Caco-2 (cell line): ENCODE measurements at regions not wholly inside any gene's neighbourhood (a gene's known extent, or its start where the extent isn't known, plus 50 kb on each side); places are given as distances from the start of the nearest gene placed in this dataset.
A peak's percentile ranks its signal among the peaks of the same experiment; 100 is the strongest.
"Not testable (repeated sequence)": the region's sequence is repeated elsewhere in the genome, so short reads cannot be mapped to it uniquely, and the experiment has no call there.

Experiments
- BruUV-seq: library from RNA; stranded (reverse); fragments of 400-500 nt; replicated peaks from 2 replicates; lab custom pipeline; 2021; lab: Mats Ljungman, UMichigan
- CTCF ChIA-PET: fragments of 300-600 bp; sonication (Branson Sonifier 250); formaldehyde crosslinking; loops from one replicate; lab custom pipeline; 2022; ENCODE audit warnings: antibody characterized with exemption; lab: Charles Lee
- POLR2A ChIA-PET: fragments of 300-600 bp; sonication (Branson Sonifier 250); formaldehyde crosslinking; loops from one replicate; lab custom pipeline; 2022; ENCODE audit warnings: antibody characterized with exemption; lab: Charles Lee
- DNase-seq, 2 experiments: peaks; one replicate each; pipeline versions ENCODE4 v3.0.0 to v3.0.0-alpha.2; 2020 to 2022
- H3K27me3 ChIP-seq: replicated peaks from 2 replicates; pipeline ENCODE4 v1.6.0; 2011; ENCODE audit warnings: low read length; ENCODE audit not compliant: control insufficient read depth, insufficient read depth
- H3K36me3 ChIP-seq: 2 replicates; pipeline ENCODE4 v1.5.1; 2011; ENCODE audit warnings: low read length; ENCODE audit not compliant: control insufficient read depth, insufficient read depth
- H3K4me1 ChIP-seq: fragments of 250-450 bp; sonication (Bioruptor Pico); 2 replicates; pipeline ENCODE4 v1.5.1; 2020; ENCODE audit warnings: mild to moderate bottlenecking
- H3K4me3 ChIP-seq: 2 replicates; pipeline ENCODE4 v1.5.1; 2011; ENCODE audit warnings: low read depth, mild to moderate bottlenecking, control low read depth, low read length
- H3K9me3 ChIP-seq: fragments of 250-450 bp; sonication (Bioruptor Pico); 2 replicates; pipeline ENCODE4 v1.5.1; 2020; ENCODE audit warnings: mild to moderate bottlenecking, moderate library complexity
- H3K27ac Mint-ChIP-seq: one replicate; pipeline ENCODE4 v1.8.0; 2022; ENCODE audit warnings: mixed read lengths; ENCODE audit not compliant: unreplicated experiment
- H3K27me3 Mint-ChIP-seq: one replicate; pipeline ENCODE4 v1.8.0; 2022; ENCODE audit warnings: mixed read lengths; ENCODE audit not compliant: insufficient read depth, unreplicated experiment
- H3K36me3 Mint-ChIP-seq: one replicate; pipeline ENCODE4 v1.8.0; 2022; ENCODE audit warnings: mild to moderate bottlenecking, mixed read lengths; ENCODE audit not compliant: insufficient read depth, unreplicated experiment
- H3K4me1 Mint-ChIP-seq: one replicate; pipeline ENCODE4 v1.8.0; 2022; ENCODE audit warnings: low read depth, mixed read lengths; ENCODE audit not compliant: unreplicated experiment
- H3K4me3 Mint-ChIP-seq: one replicate; pipeline ENCODE4 v1.8.0; 2022; ENCODE audit warnings: mild to moderate bottlenecking, moderate library complexity, mixed read lengths; ENCODE audit not compliant: unreplicated experiment
- H3K9me3 Mint-ChIP-seq: one replicate; pipeline ENCODE4 v1.8.0; 2022; ENCODE audit warnings: mixed read lengths; ENCODE audit not compliant: unreplicated experiment
- intact Hi-C: fragments of 100-400 bp; cut with micrococcal nuclease; formaldehyde crosslinking; loops from one replicate; pipeline ENCODE4 v1.10.0; 2022; ENCODE audit not compliant: unreplicated experiment

GRCh38 chr21:5975719-5976118, 4545.7 kb upstream of the TPTE start:
- H3K4me3 ChIP-seq, H3K27ac Mint-ChIP-seq, H3K9me3 Mint-ChIP-seq, H3K27me3 ChIP-seq, BruUV-seq, H3K9me3 ChIP-seq, H3K4me1 Mint-ChIP-seq, H3K4me1 ChIP-seq, intact Hi-C loops, H3K4me3 Mint-ChIP-seq, CTCF ChIA-PET, DNase-seq, H3K27me3 Mint-ChIP-seq, POLR2A ChIA-PET, H3K36me3 ChIP-seq, H3K36me3 Mint-ChIP-seq: not testable (repeated sequence)

GRCh38 chr21:5997586-5997985, 4523.8 kb upstream of the TPTE start:
- H3K9me3 ChIP-seq, H3K4me3 ChIP-seq, intact Hi-C loops, H3K4me1 ChIP-seq, H3K4me1 Mint-ChIP-seq, CTCF ChIA-PET, BruUV-seq, H3K27me3 Mint-ChIP-seq, POLR2A ChIA-PET, H3K27me3 ChIP-seq, H3K36me3 ChIP-seq, H3K9me3 Mint-ChIP-seq, DNase-seq, H3K36me3 Mint-ChIP-seq, H3K27ac Mint-ChIP-seq, H3K4me3 Mint-ChIP-seq: not testable (repeated sequence)

- H3K27me3 ChIP-seq, H3K27ac Mint-ChIP-seq, POLR2A ChIA-PET, intact Hi-C loops, H3K9me3 Mint-ChIP-seq, H3K4me3 Mint-ChIP-seq, H3K27me3 Mint-ChIP-seq, H3K4me1 ChIP-seq, CTCF ChIA-PET, H3K4me1 Mint-ChIP-seq, H3K4me3 ChIP-seq, BruUV-seq, H3K9me3 ChIP-seq, DNase-seq, H3K36me3 ChIP-seq, H3K36me3 Mint-ChIP-seq: not testable (repeated sequence)
These were observed 4505.8 kb upstream of the TPTE start for GRCh38 chr21:6015422-6016057.

- CTCF ChIA-PET, H3K27me3 Mint-ChIP-seq, H3K27ac Mint-ChIP-seq, H3K4me3 ChIP-seq, H3K36me3 ChIP-seq, H3K4me1 Mint-ChIP-seq, H3K9me3 Mint-ChIP-seq, H3K36me3 Mint-ChIP-seq, DNase-seq, POLR2A ChIA-PET, BruUV-seq, H3K4me1 ChIP-seq, H3K27me3 ChIP-seq, H3K4me3 Mint-ChIP-seq, H3K9me3 ChIP-seq, intact Hi-C loops: not testable (repeated sequence)
These were observed 4500.9 kb upstream of the TPTE start for GRCh38 chr21:6020460-6020859.

GRCh38 chr21:6020953-6021716, 4500.2 kb upstream of the TPTE start:
- CTCF ChIA-PET, H3K9me3 Mint-ChIP-seq, H3K4me3 Mint-ChIP-seq, H3K27me3 Mint-ChIP-seq, H3K27ac Mint-ChIP-seq, POLR2A ChIA-PET, H3K27me3 ChIP-seq, H3K36me3 Mint-ChIP-seq, H3K36me3 ChIP-seq, DNase-seq, H3K4me1 Mint-ChIP-seq, H3K4me1 ChIP-seq, H3K4me3 ChIP-seq, intact Hi-C loops, H3K9me3 ChIP-seq: not testable (repeated sequence)
- TSS peak; percentile 25 for BruUV-seq

- H3K4me1 ChIP-seq, DNase-seq, CTCF ChIA-PET, H3K36me3 Mint-ChIP-seq, H3K27me3 Mint-ChIP-seq, H3K4me3 ChIP-seq, H3K36me3 ChIP-seq, H3K27me3 ChIP-seq, H3K4me3 Mint-ChIP-seq, intact Hi-C loops, H3K9me3 Mint-ChIP-seq, POLR2A ChIA-PET, H3K27ac Mint-ChIP-seq, H3K4me1 Mint-ChIP-seq, BruUV-seq, H3K9me3 ChIP-seq: not testable (repeated sequence)
These were observed 4499.6 kb upstream of the TPTE start for GRCh38 chr21:6021717-6022270.

- H3K36me3 Mint-ChIP-seq, H3K4me3 Mint-ChIP-seq, POLR2A ChIA-PET, H3K4me1 Mint-ChIP-seq, BruUV-seq, H3K27me3 ChIP-seq, H3K4me1 ChIP-seq, CTCF ChIA-PET, H3K4me3 ChIP-seq, H3K36me3 ChIP-seq, H3K27ac Mint-ChIP-seq, DNase-seq, intact Hi-C loops, H3K9me3 ChIP-seq, H3K9me3 Mint-ChIP-seq, H3K27me3 Mint-ChIP-seq: not testable (repeated sequence)
These were observed 4498.1 kb upstream of the TPTE start for GRCh38 chr21:6023331-6023730.
